ENCODE measurements at regions not wholly inside any gene's neighbourhood (a gene's known extent, or its start where the extent isn't known, plus 50 kb on each side); places are given as distances from the start of the nearest gene placed in this dataset.

- TF ChIP-seq, protein P1, sequence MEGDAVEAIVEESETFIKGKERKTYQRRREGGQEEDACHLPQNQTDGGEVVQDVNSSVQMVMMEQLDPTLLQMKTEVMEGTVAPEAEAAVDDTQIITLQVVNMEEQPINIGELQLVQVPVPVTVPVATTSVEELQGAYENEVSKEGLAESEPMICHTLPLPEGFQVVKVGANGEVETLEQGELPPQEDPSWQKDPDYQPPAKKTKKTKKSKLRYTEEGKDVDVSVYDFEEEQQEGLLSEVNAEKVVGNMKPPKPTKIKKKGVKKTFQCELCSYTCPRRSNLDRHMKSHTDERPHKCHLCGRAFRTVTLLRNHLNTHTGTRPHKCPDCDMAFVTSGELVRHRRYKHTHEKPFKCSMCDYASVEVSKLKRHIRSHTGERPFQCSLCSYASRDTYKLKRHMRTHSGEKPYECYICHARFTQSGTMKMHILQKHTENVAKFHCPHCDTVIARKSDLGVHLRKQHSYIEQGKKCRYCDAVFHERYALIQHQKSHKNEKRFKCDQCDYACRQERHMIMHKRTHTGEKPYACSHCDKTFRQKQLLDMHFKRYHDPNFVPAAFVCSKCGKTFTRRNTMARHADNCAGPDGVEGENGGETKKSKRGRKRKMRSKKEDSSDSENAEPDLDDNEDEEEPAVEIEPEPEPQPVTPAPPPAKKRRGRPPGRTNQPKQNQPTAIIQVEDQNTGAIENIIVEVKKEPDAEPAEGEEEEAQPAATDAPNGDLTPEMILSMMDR (IDR thresholded peaks at IDR 0.05; ENCODE audit: low read depth, low read length) = no peak
Measured at GRCh38 chr13:76223999-76224398, 587.9 kb downstream of the LMO7 start.

GRCh38 chr13:76223565-76223964 is 587.4 kb downstream of the LMO7 start:
- TF ChIP-seq, protein P1 (IDR thresholded peaks at IDR 0.05; ENCODE audit: low read depth, low read length) = peak; percentile 18; the same call in 1 of the 2 replicates
- no peak for DNase-seq (ENCODE audit: extremely low read depth, low read depth)

More at GRCh38 chr13:76223999-76224398, 587.9 kb downstream of the LMO7 start:
- no peak for DNase-seq (ENCODE audit: extremely low read depth, low read depth)

- TF ChIP-seq, protein P1 (IDR thresholded peaks at IDR 0.05; ENCODE audit: low read depth, low read length) = no peak
Measured at GRCh38 chr13:76222511-76222910, 586.4 kb downstream of the LMO7 start.

GRCh38 chr13:76216729-76217128 is 580.6 kb downstream of the LMO7 start:
- TF ChIP-seq, protein P1 (IDR thresholded peaks at IDR 0.05; ENCODE audit: low read depth, low read length) = no peak
- DNase-seq (ENCODE audit: extremely low read depth, low read depth) = no peak

More at GRCh38 chr13:76222511-76222910, 586.4 kb downstream of the LMO7 start:
- no peak for DNase-seq (ENCODE audit: extremely low read depth, low read depth)

- no peak for DNase-seq (ENCODE audit: extremely low read depth, low read depth)
- TF ChIP-seq, protein P1 (IDR thresholded peaks at IDR 0.05; ENCODE audit: low read depth, low read length) = no peak
Measured at GRCh38 chr13:76214001-76214400, 577.9 kb downstream of the LMO7 start.

- TF ChIP-seq, protein P1 (IDR thresholded peaks at IDR 0.05; ENCODE audit: low read depth, low read length) = no peak
- no peak for DNase-seq (ENCODE audit: extremely low read depth, low read depth)
Measured at GRCh38 chr13:76213423-76213904, 577.3 kb downstream of the LMO7 start.

GRCh38 chr13:76210262-76210661 is 574.1 kb downstream of the LMO7 start:
- TF ChIP-seq, protein P1 (IDR thresholded peaks at IDR 0.05; ENCODE audit: low read depth, low read length) = no peak
- no peak for DNase-seq (ENCODE audit: extremely low read depth, low read depth)
